B cell (primary cell): ENCODE measurements at regions not wholly inside any gene's neighbourhood (a gene's known extent, or its start where the extent isn't known, plus 50 kb on each side); places are given as distances from the start of the nearest gene placed in this dataset.

ENCODE experiments used
- ATAC-seq: fragments of 200-7000 bp; cut with Tn5 transposase; one replicate; pipeline ENCODE4 v1.10.0; 2021; ENCODE audit warnings: low read depth, mild to moderate bottlenecking, moderate number of reproducible peaks, moderate library complexity
- CTCF ChIA-PET: fragments of 350-600 bp; sonication (Branson Sonifier 250); formaldehyde crosslinking; loops from one replicate; lab custom pipeline; 2021; ENCODE audit warnings: antibody characterized with exemption, inconsistent platforms; lab: Charles Lee
- POLR2A ChIA-PET: fragments of 350-600 bp; sonication (Branson Sonifier 250); formaldehyde crosslinking; loops from one replicate; lab custom pipeline; 2021; ENCODE audit warnings: antibody characterized with exemption; lab: Charles Lee
- DNase-seq: peaks from one replicate; pipeline ENCODE4 v3.0.0; 2013
- H2AFZ ChIP-seq: 2 replicates; pipeline ENCODE4 v1.6.1; 2012; ENCODE audit warnings: mild to moderate bottlenecking, low read depth, low read length; ENCODE audit not compliant: insufficient read depth, poor library complexity, severe bottlenecking
- H3K27ac ChIP-seq, 2 donors: 1 replicate in 1 of 2; 2 replicates in 1 of 2; pipeline ENCODE4 v1.5.1; 2012 to 2013; ENCODE audit warnings: low read length in 2 of 2, mild to moderate bottlenecking in 2 of 2, moderate library complexity in 1 of 2
- H3K27me3 ChIP-seq, 4 experiments: fragments of 200-600 bp in 1 of 4; sonication (generic) in 1 of 4; replicated peaks in 1 of 4; 1 replicate in 2 of 4; 2 replicates in 2 of 4; pipeline versions ENCODE4 v1.6.1 to v1.7.0; 2013 to 2016; ENCODE audit warnings: low read length in 3 of 4, mild to moderate bottlenecking in 2 of 4, mixed read lengths in 1 of 4, moderate library complexity in 1 of 4; ENCODE audit not compliant: insufficient read depth in 4 of 4, control insufficient read depth in 3 of 4; ENCODE audit errors: control extremely low read depth in 1 of 4
- H3K36me3 ChIP-seq, 2 experiments: replicated peaks in 1 of 2; 1 replicate in 1 of 2; 2 replicates in 1 of 2; pipeline versions ENCODE4 v1.6.1 to v1.7.1; 2013; ENCODE audit warnings: low read length in 1 of 2; ENCODE audit not compliant: insufficient read depth in 2 of 2, control insufficient read depth in 1 of 2; ENCODE audit errors: control extremely low read depth in 1 of 2, extremely low read depth in 1 of 2
- H3K4me1 ChIP-seq, 2 donors: fragments of 200-600 bp in 1 of 2; sonication (generic) in 1 of 2; 1 replicate in 1 of 2; 2 replicates in 1 of 2; pipeline versions ENCODE4 v1.5.1 to v1.6.1; 2013 to 2017; ENCODE audit warnings: low read length in 2 of 2; ENCODE audit not compliant: control insufficient read depth in 2 of 2, insufficient read depth in 2 of 2
- H3K4me2 ChIP-seq: replicated peaks from 2 replicates; pipeline ENCODE3; 2012; ENCODE audit warnings: mild to moderate bottlenecking, low read depth, low read length; ENCODE audit not compliant: poor library complexity, severe bottlenecking
- H3K4me3 ChIP-seq, 5 experiments: fragments of 200-600 bp in 1 of 5; sonication (generic) in 1 of 5; 1 replicate in 3 of 5; 2 replicates in 2 of 5; pipeline versions ENCODE4 v1.5.1 to v1.7.0; 2011 to 2016; ENCODE audit warnings: low read length in 4 of 5, mild to moderate bottlenecking in 4 of 5, low read depth in 2 of 5, control low read depth in 1 of 5, moderate library complexity in 1 of 5; ENCODE audit not compliant: insufficient read depth in 1 of 5; ENCODE audit errors: control extremely low read depth in 1 of 5, extremely low read depth in 1 of 5
- H3K79me2 ChIP-seq: fragments of 200-600 bp; sonication (generic); one replicate; pipeline ENCODE4 v1.6.0; 2016; ENCODE audit warnings: low read length; ENCODE audit not compliant: control insufficient read depth, insufficient read depth
- H3K9ac ChIP-seq: fragments of 200-600 bp; sonication (generic); 2 replicates; pipeline ENCODE4 v1.6.1; 2017; ENCODE audit warnings: mild to moderate bottlenecking, low read length, moderate library complexity
- H3K9me3 ChIP-seq, 3 donors: one replicate each; pipeline versions ENCODE4 v1.6.1 to v1.7.1; 2013; ENCODE audit warnings: low read length in 2 of 3; ENCODE audit not compliant: control insufficient read depth in 2 of 3, insufficient read depth in 1 of 3; ENCODE audit errors: control extremely low read depth in 1 of 3
- H4K20me1 ChIP-seq: 2 replicates; pipeline ENCODE4 v1.6.0; 2012; ENCODE audit warnings: mild to moderate bottlenecking, low read length; ENCODE audit not compliant: insufficient read depth, control insufficient read depth, poor library complexity, severe bottlenecking
- H3K27ac Mint-ChIP-seq: one replicate; pipeline ENCODE4 v1.8.0; 2021; ENCODE audit warnings: mixed read lengths
- H3K27me3 Mint-ChIP-seq: one replicate; pipeline ENCODE4 v1.8.0; 2021; ENCODE audit warnings: mixed read lengths
- H3K4me1 Mint-ChIP-seq: one replicate; pipeline ENCODE4 v1.8.0; 2021; ENCODE audit warnings: mixed read lengths
- H3K4me3 Mint-ChIP-seq: one replicate; pipeline ENCODE4 v1.8.0; 2021; ENCODE audit warnings: mixed read lengths
- H3K9me3 Mint-ChIP-seq: one replicate; pipeline ENCODE4 v1.8.0; 2022; ENCODE audit warnings: mixed read lengths; ENCODE audit not compliant: insufficient read depth
- CTCF ChIP-seq: fragments of 200-600 bp; IDR thresholded peaks from one replicate; pipeline ENCODE4 v1.8.0; 2022; ENCODE audit warnings: antibody characterized with exemption, mild to moderate bottlenecking
- EZH2 ChIP-seq: IDR thresholded peaks from 2 replicates; pipeline ENCODE4 v1.6.1; 2012; ENCODE audit warnings: borderline replicate concordance, low read depth, mild to moderate bottlenecking, moderate library complexity, low read length; ENCODE audit not compliant: insufficient read depth, poor library complexity, severe bottlenecking
- WGBS: methylation state at CpG from one replicate; pipeline ENCODE4 v1.1.5; 2013; ENCODE audit warnings: missing lambda C conversion rate; ENCODE audit not compliant: insufficient coverage; 5-methylcytosine and 5-hydroxymethylcytosine counted together
- intact Hi-C: fragments of 100-400 bp; cut with micrococcal nuclease; formaldehyde crosslinking; loops from one replicate; pipeline ENCODE4 v1.10.0; 2022

DNA sequence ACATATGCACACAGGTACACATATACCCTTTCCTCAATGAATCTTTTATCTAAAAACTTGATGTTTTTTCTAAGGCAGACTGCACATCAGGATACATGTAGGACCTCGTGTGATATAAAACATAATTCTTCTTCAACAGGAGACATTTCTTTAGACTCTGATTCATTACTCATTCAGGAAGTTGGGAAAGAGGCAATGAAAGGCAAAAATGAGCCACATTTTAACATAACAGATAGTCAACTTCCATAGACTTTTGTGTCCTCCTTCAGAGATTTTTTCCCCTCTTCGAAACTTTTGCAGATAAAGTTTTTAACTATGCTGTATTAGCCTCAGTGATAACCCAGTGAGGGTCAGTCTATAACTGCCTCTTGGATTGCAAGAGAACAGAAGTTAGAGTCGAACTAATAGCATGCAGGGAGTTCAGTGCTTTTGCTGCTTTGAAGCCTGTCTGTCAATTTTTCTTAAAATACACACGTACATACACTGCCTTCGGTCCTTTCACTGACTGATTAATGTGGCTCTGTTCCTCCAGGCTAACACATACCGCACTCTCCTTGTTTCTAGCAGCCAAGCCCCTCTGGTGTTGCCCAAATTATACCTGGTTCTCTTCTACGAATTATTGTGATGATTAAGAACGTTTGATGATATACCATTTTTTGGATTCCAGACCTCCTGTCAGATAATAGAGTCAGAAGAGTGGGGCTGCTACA, 562.5 kb upstream of the MAP3K7 start:
- Histone ChIP-seq H3K9ac (no peak overlapping the region), H3K79me2 (no peaks in the 10 kb centered on the region), H2AFZ (no peak overlapping the region), H3K4me1 (no peaks in the 10 kb centered on the region), H3K4me2 (no peak overlapping the region), H3K9me3 (no peaks in the 10 kb centered on the region), H3K4me3 (no peak overlapping the region), H4K20me1 (no peaks in the 10 kb centered on the region), H3K36me3 (no peaks in the 10 kb centered on the region), H3K27ac (no peak overlapping the region), H3K27me3 (no peaks in the 10 kb centered on the region)
- intact Hi-C loops: no loop called here
- Mint-ChIP-seq H3K9me3 (no peaks in the 10 kb centered on the region), H3K27ac (no peak overlapping the region), H3K27me3 (no peaks in the 10 kb centered on the region), H3K4me1 (no peaks in the 10 kb centered on the region), H3K4me3 (no peak overlapping the region)
- CTCF ChIA-PET: no interaction called here
- 92% methylated on average over 2 of the region's 8 CpGs for WGBS
- no peak for ATAC-seq
- TF ChIP-seq EZH2 (no peak), CTCF (no peak)
- DNase-seq: no peak
- POLR2A ChIA-PET: no interaction called here

DNA sequence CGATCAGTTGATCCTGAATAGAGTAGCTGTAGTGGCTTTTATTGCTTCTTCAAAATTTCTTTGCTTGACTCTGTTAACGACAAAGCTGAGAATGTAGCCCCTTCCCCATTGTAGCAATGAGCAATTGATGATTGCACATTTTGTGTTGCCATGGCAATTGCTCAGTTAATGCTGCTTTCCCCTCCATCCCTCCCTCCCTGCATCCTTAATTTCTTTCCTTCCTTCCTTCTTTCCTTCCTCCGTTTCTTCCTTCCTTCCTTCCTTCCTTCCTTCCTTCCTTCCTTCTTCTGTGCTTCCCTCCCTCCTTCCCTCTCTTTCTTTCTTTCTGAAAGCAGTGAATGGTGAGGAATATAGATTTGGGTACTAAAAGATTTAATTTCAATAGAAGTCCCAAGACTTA, 557.3 kb upstream of the MAP3K7 start:
- Histone ChIP-seq H3K4me3 (no peak overlapping the region), H3K4me2 (no peak overlapping the region), H4K20me1 (no peaks in the 10 kb centered on the region), H3K4me1 (no peaks in the 10 kb centered on the region), H3K27me3 (no peaks in the 10 kb centered on the region), H3K36me3 (no peaks in the 10 kb centered on the region), H3K9me3 (no peaks in the 10 kb centered on the region), H3K27ac (no peak overlapping the region), H3K79me2 (no peaks in the 10 kb centered on the region), H3K9ac (no peak overlapping the region), H2AFZ (no peak overlapping the region)
- DNase-seq: no peak
- Mint-ChIP-seq H3K27ac (no peak overlapping the region), H3K4me3 (no peak overlapping the region), H3K4me1 (no peaks in the 10 kb centered on the region), H3K9me3 (no peaks in the 10 kb centered on the region), H3K27me3 (no peaks in the 10 kb centered on the region)
- CTCF ChIA-PET: no interaction called here
- no peak for TF ChIP-seq EZH2
- no peak for TF ChIP-seq CTCF
- ATAC-seq: no peak
- WGBS: 86% methylated on average over 1 of the region's 3 CpGs
- intact Hi-C loops: no loop called here
- POLR2A ChIA-PET: no interaction called here
